Dendritic cell treated with granulocyte-macrophage colony-stimulating factor and Interleukin-4, amounts not matched to agents 40 ng/mL and 50 ng/mL, for 4 days (primary cell): ENCODE measurements at regions not wholly inside any gene's neighbourhood (a gene's known extent, or its start where the extent isn't known, plus 50 kb on each side); places are given as distances from the start of the nearest gene placed in this dataset.

ENCODE experiments used
- H3K27ac Mint-ChIP-seq: one replicate; pipeline ENCODE4 v1.8.0; 2022; ENCODE audit warnings: mild to moderate bottlenecking, mixed read lengths
- H3K27me3 Mint-ChIP-seq: one replicate; pipeline ENCODE4 v1.8.0; 2022; ENCODE audit warnings: mild to moderate bottlenecking, mixed read lengths
- H3K36me3 Mint-ChIP-seq: one replicate; pipeline ENCODE4 v1.8.0; 2022; ENCODE audit warnings: low read depth, mixed read lengths
- H3K4me1 Mint-ChIP-seq: one replicate; pipeline ENCODE4 v1.8.0; 2022; ENCODE audit warnings: low read depth, mixed read lengths
- H3K4me3 Mint-ChIP-seq: one replicate; pipeline ENCODE4 v1.8.0; 2022; ENCODE audit warnings: mild to moderate bottlenecking, moderate library complexity, mixed read lengths
- H3K9me3 Mint-ChIP-seq: one replicate; pipeline ENCODE4 v1.8.0; 2022; ENCODE audit warnings: mixed read lengths
- intact Hi-C: fragments of 100-400 bp; cut with micrococcal nuclease; formaldehyde crosslinking; loops from one replicate; pipeline ENCODE4 v1.15.0; 2022

GRCh38 chr4:52269761-52270160 lies 218.7 kb downstream of the SPATA18 start:
- intact Hi-C loops: no loop called here
- no peak overlapping the region for H3K27ac Mint-ChIP-seq
- H3K4me3 Mint-ChIP-seq: no peak overlapping the region
- peaks cover 20% of the 10 kb centered on the region for H3K9me3 Mint-ChIP-seq
- no peaks in the 10 kb centered on the region for H3K4me1 Mint-ChIP-seq
- no peaks in the 10 kb centered on the region for H3K36me3 Mint-ChIP-seq
- no peaks in the 10 kb centered on the region for H3K27me3 Mint-ChIP-seq

- H3K4me1 Mint-ChIP-seq: no peaks in the 10 kb centered on the region
- H3K4me3 Mint-ChIP-seq: no peak overlapping the region
- no peaks in the 10 kb centered on the region for H3K36me3 Mint-ChIP-seq
- peaks cover 36% of the 10 kb centered on the region for H3K9me3 Mint-ChIP-seq
- intact Hi-C loops: no loop called here
- no peaks in the 10 kb centered on the region for H3K27me3 Mint-ChIP-seq
- no peak overlapping the region for H3K27ac Mint-ChIP-seq
These were observed 222.8 kb downstream of the SPATA18 start for GRCh38 chr4:52273885-52274284.

DNA sequence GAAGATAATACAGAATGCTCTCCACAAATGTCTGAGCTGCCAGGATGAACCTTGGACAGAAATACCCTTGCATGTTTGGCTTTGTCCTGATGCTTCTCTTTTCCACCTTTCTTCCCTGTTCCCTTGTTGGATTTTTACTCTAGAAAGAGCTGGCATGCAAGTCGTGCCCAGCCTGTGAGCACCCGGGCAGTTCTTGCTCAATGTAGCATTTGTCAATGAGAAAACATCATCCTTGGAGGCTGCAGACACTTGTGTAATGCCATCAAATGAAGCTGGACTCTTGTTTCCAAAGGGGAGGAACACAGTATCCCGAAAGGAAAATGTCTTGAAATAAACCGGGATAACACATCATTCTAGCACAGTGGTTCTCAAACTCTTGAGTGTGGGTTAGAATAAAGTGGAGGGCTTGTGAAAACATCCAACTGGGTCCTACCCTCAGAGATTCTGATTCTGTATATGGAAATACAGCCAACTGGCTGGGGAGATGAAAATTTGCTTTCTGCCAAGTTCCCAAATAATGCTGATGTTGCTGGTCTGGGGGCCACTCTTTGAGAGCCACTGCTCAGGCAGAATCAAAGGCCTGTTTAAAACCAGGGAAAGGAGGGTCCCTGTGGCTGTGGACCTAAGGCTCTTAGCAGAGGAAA lies 237.2 kb downstream of the SPATA18 start:
- Mint-ChIP-seq H3K9me3 (peaks cover 39% of the 10 kb centered on the region), H3K4me1 (no peaks in the 10 kb centered on the region), H3K27ac (no peak overlapping the region)

GRCh38 chr4:52290466-52290865 lies 239.4 kb downstream of the SPATA18 start:
- Mint-ChIP-seq H3K4me3 (no peak overlapping the region), H3K36me3 (no peaks in the 10 kb centered on the region), H3K27ac (no peak overlapping the region), H3K27me3 (no peaks in the 10 kb centered on the region), H3K9me3 (peaks cover 29% of the 10 kb centered on the region), H3K4me1 (no peaks in the 10 kb centered on the region)
- intact Hi-C loops: no loop called here

More for the DNA sequence above, 237.2 kb downstream of the SPATA18 start:
- intact Hi-C loops: no loop called here
- Mint-ChIP-seq H3K4me3 (no peak overlapping the region), H3K27me3 (no peaks in the 10 kb centered on the region), H3K36me3 (no peaks in the 10 kb centered on the region)

DNA sequence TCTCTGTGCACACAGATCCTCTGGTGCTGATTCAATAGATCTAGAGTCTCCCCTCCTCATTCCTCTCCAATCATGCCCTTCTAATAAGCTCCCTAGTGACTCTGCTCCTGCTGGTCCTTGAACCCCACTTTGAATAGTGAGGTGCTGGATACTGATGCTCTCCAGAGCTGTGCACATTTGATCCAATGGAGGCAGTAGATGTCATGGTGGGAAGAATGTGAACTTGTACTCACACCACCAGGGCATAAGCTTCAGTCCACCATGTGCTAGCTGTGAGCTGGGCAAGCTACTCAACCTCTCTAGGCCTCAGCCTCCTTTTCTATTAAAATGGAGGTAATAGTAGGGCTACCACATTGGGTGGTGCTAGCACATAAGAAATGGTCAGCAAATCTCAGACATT lies 241.1 kb downstream of the SPATA18 start:
- H3K27ac Mint-ChIP-seq: no peak overlapping the region
- no peaks in the 10 kb centered on the region for H3K4me1 Mint-ChIP-seq
- H3K27me3 Mint-ChIP-seq: no peaks in the 10 kb centered on the region
- H3K4me3 Mint-ChIP-seq: no peak overlapping the region
- no peaks in the 10 kb centered on the region for H3K36me3 Mint-ChIP-seq
- H3K9me3 Mint-ChIP-seq: peaks cover 27% of the 10 kb centered on the region
- intact Hi-C loops: no loop called here

GRCh38 chr4:52296341-52296740 lies 245.2 kb downstream of the SPATA18 start:
- Mint-ChIP-seq H3K27me3 (no peaks in the 10 kb centered on the region), H3K27ac (no peak overlapping the region), H3K36me3 (no peaks in the 10 kb centered on the region), H3K4me3 (no peak overlapping the region), H3K9me3 (no peaks in the 10 kb centered on the region), H3K4me1 (no peaks in the 10 kb centered on the region)
- intact Hi-C loops: no loop called here

- no peak overlapping the region for H3K4me3 Mint-ChIP-seq
- H3K4me1 Mint-ChIP-seq: no peaks in the 10 kb centered on the region
- no peaks in the 10 kb centered on the region for H3K36me3 Mint-ChIP-seq
- no peaks in the 10 kb centered on the region for H3K9me3 Mint-ChIP-seq
- H3K27ac Mint-ChIP-seq: no peak overlapping the region
- intact Hi-C loops: no loop called here
- H3K27me3 Mint-ChIP-seq: no peaks in the 10 kb centered on the region
These were observed 247.3 kb downstream of the SPATA18 start for GRCh38 chr4:52298444-52298843.

DNA sequence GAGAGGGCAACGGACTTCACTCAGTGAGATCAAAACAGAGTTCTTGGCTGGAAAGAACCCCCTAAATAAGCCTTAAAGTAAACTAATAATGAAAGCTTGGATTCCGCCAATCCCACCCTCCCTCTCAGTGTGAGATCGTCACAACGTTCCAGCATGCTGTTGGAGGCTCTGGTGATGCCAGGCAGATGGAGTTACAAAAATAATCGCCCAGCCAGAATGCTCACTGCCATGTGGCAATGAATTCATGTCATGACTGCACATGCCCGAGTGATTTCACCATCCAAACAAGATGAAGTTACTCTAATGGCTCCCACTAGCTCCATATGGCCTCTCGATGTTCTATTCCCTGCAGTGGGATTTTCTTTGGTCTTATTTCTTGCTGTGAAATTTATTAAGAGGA lies 248.0 kb downstream of the SPATA18 start:
- intact Hi-C loops: no loop called here
- H3K36me3 Mint-ChIP-seq: no peaks in the 10 kb centered on the region
- H3K9me3 Mint-ChIP-seq: no peaks in the 10 kb centered on the region
- no peak overlapping the region for H3K4me3 Mint-ChIP-seq
- no peak overlapping the region for H3K27ac Mint-ChIP-seq
- no peaks in the 10 kb centered on the region for H3K4me1 Mint-ChIP-seq
- no peaks in the 10 kb centered on the region for H3K27me3 Mint-ChIP-seq

DNA sequence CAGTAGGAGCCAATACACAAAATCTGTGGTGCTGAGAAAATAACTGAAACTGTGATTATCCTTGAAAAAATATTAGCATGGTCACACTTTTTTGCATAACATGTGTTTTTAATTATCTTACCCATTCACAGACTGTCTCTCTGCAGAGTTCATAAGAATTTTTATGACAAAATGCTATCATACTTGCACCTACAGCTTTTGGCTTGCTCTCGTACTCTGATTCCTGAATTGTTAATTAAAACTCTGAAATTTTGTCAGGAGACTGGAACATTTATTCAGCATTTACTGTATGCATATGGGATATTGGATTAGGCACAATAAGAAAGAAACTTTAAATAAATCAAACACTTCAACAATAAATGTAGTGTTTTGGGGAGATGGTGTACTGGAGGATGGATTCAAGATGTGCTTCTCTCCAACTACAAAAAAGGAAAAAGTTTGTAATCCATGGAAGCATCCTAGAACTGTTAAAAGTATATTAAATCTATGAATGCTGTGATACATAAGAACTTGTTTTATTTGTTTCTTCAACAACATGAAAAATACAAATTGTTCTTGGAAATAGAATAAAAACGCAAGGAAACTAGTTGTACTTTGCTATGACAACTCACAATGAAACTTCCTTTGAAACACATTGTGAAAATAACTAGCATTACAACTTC lies 260.5 kb downstream of the SPATA18 start:
- Mint-ChIP-seq H3K27me3 (no peaks in the 10 kb centered on the region), H3K36me3 (no peaks in the 10 kb centered on the region), H3K9me3 (peaks cover 9% of the 10 kb centered on the region), H3K27ac (no peak overlapping the region), H3K4me3 (no peak overlapping the region), H3K4me1 (no peaks in the 10 kb centered on the region)
- intact Hi-C loops: no loop called here

GRCh38 chr4:52312722-52313121 lies 261.6 kb downstream of the SPATA18 start:
- Mint-ChIP-seq H3K9me3 (peaks cover 5% of the 10 kb centered on the region), H3K4me1 (no peaks in the 10 kb centered on the region), H3K27ac (no peak overlapping the region), H3K36me3 (no peaks in the 10 kb centered on the region), H3K4me3 (no peak overlapping the region), H3K27me3 (no peaks in the 10 kb centered on the region)
- intact Hi-C loops: no loop called here

- Mint-ChIP-seq H3K27ac (no peak overlapping the region), H3K27me3 (no peaks in the 10 kb centered on the region), H3K4me1 (no peaks in the 10 kb centered on the region), H3K9me3 (peaks cover 16% of the 10 kb centered on the region), H3K36me3 (no peaks in the 10 kb centered on the region), H3K4me3 (no peak overlapping the region)
- intact Hi-C loops: no loop called here
These were observed 266.3 kb downstream of the SPATA18 start for GRCh38 chr4:52317361-52317879.

GRCh38 chr4:52317981-52318380 lies 266.9 kb downstream of the SPATA18 start:
- no peaks in the 10 kb centered on the region for H3K4me1 Mint-ChIP-seq
- no peak overlapping the region for H3K4me3 Mint-ChIP-seq

GRCh38 chr4:52329894-52330293 lies 278.8 kb downstream of the SPATA18 start:
- peaks cover 73% of the 10 kb centered on the region for H3K9me3 Mint-ChIP-seq
- H3K4me1 Mint-ChIP-seq: no peaks in the 10 kb centered on the region
- intact Hi-C loops: no loop called here
- H3K27ac Mint-ChIP-seq: no peak overlapping the region
- no peak overlapping the region for H3K4me3 Mint-ChIP-seq
- no peaks in the 10 kb centered on the region for H3K36me3 Mint-ChIP-seq
- no peaks in the 10 kb centered on the region for H3K27me3 Mint-ChIP-seq

More at GRCh38 chr4:52317981-52318380, 266.9 kb downstream of the SPATA18 start:
- H3K9me3 Mint-ChIP-seq: peaks cover 22% of the 10 kb centered on the region
- no peaks in the 10 kb centered on the region for H3K36me3 Mint-ChIP-seq
- intact Hi-C loops: no loop called here
- H3K27me3 Mint-ChIP-seq: no peaks in the 10 kb centered on the region
- H3K27ac Mint-ChIP-seq: no peak overlapping the region

DNA sequence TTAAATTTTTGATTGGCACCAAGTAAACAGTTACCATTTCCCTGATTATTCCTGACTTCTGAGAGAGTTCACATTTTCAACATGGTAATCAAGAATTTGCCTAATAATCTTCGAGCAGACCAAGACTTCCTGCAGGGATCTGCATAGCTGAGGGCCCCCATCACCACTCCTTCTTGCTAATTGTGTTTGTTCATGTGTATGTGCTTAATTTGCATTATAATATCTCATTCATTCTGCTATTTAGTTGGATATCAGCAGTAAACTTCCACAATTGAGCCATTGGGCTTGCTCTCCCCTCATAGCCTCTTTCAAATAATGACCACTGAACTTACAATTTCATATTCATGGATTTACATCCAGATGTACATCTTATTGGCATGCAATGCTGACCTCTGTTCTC lies 292.5 kb downstream of the SPATA18 start:
- Mint-ChIP-seq H3K27ac (no peak overlapping the region), H3K4me1 (no peaks in the 10 kb centered on the region), H3K27me3 (no peaks in the 10 kb centered on the region), H3K36me3 (no peaks in the 10 kb centered on the region), H3K4me3 (no peak overlapping the region), H3K9me3 (peaks cover 4% of the 10 kb centered on the region)
- intact Hi-C loops: no loop called here

GRCh38 chr4:52350926-52351325 lies 299.8 kb downstream of the SPATA18 start:
- no peaks in the 10 kb centered on the region for H3K4me1 Mint-ChIP-seq
- no peak overlapping the region for H3K4me3 Mint-ChIP-seq
- no peak overlapping the region for H3K27ac Mint-ChIP-seq
- H3K36me3 Mint-ChIP-seq: no peaks in the 10 kb centered on the region
- no peaks in the 10 kb centered on the region for H3K27me3 Mint-ChIP-seq
- H3K9me3 Mint-ChIP-seq: peaks cover 34% of the 10 kb centered on the region
- intact Hi-C loops: no loop called here
